GM03348 (cell line): ENCODE measurements at regions not wholly inside any gene's neighbourhood (a gene's known extent, or its start where the extent isn't known, plus 50 kb on each side); places are given as distances from the start of the nearest gene placed in this dataset.

ENCODE experiments used
- DNase-seq: peaks from one replicate; pipeline ENCODE4 v3.0.0; 2012; ENCODE audit warnings: low spot score

DNA sequence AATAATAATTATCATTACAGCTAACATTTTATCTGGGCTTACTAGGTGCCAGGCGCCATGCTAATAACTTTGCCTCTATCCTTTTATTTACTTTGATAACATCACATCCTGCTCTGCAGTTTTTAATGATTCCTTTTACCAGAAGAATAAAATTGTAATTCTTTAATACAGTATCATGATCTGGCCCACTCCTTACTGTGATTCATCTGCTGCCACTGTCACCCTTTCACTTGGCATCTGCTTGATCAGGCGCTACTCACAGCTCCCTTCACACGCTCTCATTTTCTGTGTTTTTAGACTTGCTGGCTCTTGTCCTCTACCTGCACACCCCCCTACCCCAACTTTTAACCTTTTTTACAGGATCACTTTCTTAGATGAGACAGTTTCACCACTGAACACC, 167.5 kb downstream of the NTMT2 start:
- no peak for DNase-seq

DNA sequence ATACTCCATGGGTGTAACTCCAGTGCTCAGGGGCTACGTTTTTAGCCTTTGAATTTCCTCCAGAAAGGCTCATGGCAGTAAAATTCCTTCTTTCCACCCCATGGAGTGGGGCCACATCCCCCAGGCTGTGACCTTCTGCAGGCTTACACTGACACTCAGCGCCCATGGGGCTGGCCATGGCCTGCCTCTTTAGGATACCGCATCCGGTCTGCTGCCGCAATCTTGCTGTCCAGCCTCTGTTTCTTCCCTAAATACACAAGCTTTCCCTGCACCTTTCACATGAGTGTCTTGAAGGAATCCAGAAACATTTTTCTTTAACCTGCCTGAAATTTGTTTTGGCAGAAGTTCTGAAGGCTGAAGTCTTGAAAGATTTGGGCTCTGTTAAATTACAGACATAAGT, 170.5 kb downstream of the NTMT2 start:
- no peak for DNase-seq

DNA sequence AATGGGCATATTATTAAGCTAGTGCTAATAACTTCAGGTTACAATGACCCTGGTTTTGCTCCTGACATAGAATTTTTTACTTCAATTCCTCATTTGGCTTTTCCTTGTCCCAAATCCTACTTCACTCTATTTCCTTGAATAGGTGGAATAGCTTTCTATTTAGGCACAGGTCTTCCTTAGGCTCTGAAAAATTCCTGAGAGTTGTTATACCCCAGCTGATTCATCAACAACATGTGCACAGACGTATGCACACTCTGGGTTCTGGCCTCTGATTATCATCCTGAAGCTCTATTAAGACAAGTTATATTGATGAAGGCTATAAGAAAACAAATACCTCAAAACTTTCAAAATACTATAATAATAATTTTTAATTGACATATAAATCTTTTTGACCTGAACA, 172.4 kb downstream of the NTMT2 start:
- no peak for DNase-seq

DNA sequence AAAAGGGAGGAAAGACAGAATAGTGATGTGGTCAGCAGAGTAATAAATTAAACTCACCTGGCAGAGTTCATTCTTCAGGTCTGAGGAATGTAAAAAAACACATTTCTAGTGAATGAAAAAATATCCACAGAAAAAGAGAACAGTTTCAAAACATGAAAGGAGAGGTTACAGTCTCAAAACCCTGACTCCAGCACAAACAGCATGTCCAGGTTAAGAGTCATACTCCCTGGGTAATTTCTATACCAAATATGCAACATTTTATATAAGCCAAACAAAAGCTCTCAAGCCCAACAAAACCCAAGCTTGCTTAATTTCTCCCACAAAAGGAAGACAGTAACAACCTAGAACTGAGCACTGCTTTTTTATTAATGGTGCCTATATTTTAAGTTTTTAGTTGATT, 173.0 kb downstream of the NTMT2 start:
- DNase-seq: peak; percentile 16

DNA sequence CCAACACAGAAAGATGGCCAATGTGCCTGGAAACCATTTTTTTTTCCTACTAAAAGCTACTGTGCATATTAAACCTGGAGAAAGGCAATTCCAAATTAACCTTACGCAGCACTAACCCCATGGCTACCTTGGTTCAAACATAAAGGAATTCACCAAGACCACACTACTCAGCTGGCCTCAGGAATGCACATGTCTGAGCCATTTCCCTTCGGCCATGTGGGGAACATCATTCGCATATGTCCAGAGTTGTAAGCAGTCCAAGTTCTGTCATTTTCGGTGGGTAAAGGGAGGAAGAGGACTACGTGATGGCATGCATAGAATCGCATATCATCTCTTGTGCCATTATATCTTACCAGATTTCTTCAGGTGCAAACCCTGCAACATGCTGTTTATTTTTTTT, 175.4 kb downstream of the NTMT2 start:
- no peak for DNase-seq

DNA sequence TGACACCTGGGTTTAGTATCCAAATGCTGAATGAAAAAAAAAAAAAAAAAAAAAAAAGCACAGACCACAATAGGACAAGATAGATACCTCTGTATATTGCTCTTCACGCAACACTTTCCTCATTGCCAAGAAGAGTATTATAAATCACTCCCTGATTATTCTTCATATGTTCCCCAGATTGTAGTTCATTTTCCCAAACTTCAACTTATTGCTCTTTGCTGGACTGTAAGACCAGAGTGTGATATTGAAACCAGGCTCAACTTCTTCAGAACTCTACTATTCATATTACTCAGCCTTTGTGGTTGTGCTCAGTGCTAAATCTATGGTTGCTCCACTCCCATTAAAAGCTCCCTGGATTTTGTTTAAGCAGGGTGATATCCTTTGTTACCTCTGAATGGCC, 180.4 kb downstream of the NTMT2 start:
- DNase-seq: no peak

DNA sequence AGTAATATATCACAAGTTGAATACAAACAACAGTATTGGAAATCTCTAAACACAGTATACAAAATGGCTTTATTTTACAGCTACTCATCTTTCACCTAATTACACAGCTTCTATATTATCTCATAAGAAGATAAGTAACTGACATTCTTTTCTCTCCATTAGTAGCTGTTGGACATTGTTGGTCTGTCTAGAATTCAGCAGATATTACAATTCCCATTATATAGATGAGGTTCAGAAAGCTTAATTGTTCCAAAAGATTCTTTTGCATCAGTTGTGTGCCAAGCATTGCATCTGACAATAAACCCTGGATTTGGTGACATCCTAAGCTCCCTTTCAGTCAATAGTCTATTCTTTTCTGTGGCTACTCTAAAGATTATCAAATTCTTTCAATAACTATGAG, 187.0 kb downstream of the NTMT2 start:
- no peak for DNase-seq

DNA sequence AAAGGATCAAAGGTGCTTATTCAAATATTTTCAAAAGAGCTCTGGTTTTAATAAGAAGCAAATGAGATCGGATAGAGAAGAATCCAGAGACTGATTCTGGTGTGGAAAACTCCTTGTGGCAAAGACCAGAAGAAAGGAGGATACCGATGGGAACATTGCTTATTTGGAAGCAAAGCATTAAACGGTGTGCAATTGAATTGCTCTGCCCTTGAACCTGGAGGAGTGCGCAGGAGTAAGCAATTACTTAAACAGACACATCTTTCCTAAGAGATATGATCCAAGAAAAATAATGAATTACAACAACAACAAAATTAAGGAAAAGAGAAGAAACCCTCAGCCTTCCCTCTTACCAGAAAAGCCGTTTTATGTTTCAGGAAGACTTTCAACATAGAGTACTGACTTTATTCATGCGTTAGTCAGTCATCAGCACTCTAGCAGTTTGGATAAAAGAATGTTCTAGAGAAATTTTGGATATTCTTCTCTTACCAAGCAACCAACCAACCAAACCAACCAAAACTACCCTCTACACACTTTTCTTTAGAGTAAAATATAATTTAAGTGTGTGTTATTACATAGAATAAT, 191.7 kb downstream of the NTMT2 start:
- no peak for DNase-seq

DNA sequence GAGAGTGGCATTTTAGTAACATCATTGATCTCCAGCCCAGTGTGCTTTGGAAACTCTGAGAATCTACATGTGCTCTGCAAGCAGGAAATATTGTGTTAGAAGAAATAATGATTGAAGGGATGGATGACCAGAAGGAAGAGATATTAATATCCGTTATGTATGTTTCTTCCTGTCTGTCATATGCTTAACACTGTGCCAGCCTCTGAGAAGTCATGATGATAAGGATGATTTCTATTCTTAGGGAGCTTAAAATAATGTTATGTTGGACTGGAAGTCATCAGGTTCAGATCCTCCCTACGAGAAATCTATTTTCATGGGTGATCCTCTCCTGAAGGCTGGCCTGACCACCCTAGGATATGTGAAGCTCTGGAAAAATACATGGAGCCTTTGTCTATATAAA, 192.4 kb upstream of the GORAB start:
- DNase-seq: no peak

DNA sequence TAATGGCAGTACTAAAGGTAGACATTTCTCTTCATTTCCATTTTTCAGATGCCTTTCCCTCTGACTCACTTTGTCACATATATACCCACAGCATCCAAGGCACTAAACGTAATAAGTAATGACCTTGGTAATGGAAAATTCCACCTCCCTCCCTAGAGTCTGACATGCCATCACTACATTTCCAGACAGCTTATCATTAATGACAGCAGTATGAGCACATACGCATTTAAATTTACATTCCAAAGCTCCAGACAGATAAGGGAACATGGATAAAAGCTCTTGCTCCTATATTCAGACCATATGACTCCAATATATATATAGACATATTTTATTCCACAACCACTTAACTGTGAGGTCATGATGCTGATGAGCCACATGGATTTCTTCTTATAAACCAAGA, 191.7 kb upstream of the GORAB start:
- no peak for DNase-seq

DNA sequence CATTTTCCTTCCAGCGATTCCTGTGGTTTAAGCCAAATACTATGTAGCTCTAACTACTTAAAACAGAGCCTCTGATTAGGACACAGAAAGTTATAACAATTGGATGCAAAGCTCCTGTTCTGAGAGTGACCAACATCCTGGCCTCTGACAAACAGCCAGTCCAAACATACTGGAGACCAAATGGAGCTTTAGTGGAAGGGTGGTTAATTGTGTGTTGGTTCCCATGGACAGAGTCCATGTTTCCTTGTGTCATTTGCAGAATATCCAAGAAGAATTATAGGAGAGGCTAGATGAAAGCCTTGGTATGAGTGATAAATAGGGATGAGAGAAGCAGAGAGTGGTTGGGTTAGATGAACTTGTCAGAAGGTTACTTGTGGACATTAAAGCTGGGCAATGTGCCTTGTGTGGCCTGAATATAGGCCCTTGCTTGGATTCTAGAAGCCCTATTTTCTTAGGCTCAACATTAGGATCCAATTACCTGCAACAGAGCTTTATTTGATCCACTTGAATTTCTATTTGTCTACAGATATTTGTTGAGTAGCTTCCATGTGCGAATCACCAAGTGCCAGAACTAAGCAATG, 180.5 kb upstream of the GORAB start:
- no peak for DNase-seq

DNA sequence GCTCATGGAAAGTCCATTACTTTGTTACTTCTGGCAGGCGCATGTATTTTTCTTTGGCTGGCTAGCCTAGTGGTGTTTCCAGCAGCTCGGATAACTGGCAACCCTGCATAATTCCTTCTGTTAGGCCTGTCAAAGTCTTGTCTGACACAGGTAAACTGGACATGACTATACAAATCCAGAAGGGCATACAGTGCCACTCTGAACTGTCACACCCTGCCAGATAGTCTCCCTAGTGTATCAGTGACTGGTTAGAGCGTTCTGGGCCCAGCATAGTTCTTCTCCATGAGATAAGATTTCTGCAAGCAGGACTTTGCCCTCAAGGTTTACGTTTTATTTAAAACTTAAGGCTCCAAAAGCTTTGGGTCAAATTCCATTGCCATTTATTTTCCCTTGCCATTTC, 177.7 kb upstream of the GORAB start:
- DNase-seq: no peak

DNA sequence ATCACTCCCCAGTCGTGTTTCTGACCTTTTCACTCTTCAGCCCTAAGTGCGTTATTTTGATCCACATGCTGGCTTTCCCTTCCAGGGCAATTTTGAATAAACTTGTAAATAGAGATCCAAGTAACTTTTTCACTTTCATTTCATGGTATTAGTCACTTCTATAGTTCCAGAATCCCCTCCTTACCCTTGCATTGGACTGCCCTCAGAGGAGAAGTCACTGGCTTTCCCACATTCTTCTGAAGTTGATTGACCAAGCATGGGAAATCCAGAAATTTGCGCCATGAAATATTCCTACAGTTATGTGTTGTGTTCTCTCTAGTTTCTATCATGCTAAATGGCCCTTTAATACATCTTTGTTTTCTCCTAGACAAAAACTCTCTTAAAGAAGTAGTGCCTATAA, 177.3 kb upstream of the GORAB start:
- no peak for DNase-seq

DNA sequence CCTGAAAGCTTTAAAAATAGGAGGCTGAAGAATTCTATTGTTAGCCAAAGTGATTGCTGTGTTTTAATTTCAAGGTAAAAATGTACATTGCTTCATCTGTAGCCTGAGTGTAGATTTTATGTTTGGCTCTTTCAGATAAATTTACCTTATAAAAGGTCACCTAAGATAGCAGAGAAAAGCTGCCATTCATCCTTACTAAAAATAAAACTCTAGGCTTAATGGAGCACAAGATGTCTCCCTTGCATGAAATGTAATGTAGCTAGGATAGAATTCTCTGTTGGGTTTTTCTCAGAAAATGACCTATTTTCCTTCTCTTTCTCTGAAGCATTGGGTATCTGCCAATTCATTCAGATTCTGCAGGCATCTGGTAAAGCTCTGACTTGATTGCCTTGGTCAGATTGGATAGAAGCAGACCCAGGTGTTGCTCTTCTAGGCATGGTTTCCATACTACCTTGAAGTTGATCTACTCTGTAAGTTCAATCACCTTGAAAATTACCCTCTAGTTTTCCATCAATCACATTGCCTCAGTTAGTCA, 176.6 kb upstream of the GORAB start:
- no peak for DNase-seq

DNA sequence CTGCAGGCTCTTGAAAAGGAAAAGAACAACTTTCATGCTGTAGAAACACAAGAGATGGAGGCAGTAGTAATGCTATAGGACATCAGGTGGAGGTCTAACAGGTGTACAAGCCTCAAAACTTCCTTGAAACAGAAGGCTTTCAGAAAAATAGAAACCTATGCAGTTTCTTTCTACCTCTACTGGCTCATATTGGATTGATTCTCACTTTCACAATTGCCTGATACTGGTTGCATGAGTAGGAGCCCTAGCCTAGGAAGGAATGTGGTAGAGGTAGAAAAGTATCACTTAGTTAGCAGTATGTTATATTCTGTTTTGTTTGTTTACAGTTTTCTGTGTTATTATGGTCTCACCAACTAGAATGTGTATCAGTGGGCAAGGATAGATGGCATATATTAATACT, 175.4 kb upstream of the GORAB start:
- DNase-seq: no peak

DNA sequence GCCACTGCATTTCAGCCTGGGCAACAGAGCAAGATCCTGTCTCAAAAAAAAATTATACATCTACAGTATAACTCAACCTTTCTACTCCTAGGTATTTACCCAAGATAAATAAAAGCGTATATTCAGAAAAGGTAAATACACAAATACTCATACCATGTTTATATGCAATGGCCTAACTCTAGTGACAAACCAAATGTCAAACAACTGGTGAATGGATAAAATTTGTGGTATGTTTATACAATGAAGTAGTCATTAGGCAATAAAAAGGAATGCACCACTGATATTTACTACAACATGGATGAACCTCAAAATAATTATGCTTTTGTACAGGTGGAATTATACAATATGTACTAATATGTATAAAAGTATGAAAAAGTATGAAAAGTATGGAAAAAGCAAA, 174.2 kb upstream of the GORAB start:
- no peak for DNase-seq

DNA sequence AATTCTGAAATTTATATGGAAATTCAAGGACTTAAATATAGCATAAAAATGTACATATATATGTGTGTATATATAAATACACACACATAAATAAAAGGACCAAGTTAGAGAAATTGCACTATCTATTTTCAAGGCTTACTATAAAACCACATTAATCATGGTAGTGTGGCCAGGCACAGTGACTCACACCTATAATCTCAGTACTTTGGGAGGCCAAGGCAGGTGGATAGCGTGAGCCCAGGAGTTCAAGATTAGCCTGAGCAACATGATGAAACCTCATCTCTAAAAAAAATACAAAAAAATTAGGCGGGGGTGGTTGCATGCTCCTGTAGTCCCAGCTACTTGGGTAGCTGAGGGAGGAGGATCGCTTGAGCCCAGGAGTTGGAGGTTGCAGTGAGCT, 171.4 kb upstream of the GORAB start:
- DNase-seq: no peak

DNA sequence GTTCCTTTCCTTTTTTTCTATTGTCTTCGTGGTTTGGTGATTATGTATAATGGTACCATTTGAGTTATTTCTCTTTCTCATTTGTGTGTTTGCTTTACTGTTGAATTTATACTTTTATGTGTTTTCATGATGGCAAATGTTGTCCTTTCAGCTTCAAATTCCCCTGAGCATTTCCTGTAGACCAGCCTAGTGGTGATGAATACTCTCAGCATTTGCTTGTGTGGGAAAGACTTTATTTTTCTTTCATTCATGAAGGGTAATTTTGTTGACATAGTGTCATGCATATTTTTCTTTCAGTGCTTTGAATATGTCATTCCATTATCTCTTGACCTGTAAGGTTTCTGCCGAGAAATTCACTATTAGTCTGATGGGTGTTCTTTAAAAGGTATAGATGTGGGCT, 166.6 kb upstream of the GORAB start:
- DNase-seq: no peak

DNA sequence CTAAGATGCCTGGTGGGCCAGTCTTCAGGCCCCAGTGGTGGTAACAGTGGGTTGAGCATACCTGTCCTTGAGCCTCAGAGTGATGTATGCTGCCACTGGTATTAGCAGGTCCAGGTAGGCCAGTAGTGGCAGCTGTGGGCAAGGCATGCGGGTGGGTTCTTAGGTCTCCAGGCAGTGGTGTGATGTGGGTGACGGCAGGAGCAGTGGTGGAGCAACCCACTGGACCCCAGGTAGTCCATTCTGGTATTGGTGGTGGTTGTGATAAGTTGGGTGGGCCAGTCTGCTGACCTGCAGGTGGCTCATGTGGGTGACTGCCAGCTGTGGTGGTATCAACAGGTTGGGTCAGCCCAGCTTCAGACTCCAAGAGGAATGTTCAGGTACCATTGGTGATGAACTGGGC, 165.0 kb upstream of the GORAB start:
- no peak for DNase-seq

DNA sequence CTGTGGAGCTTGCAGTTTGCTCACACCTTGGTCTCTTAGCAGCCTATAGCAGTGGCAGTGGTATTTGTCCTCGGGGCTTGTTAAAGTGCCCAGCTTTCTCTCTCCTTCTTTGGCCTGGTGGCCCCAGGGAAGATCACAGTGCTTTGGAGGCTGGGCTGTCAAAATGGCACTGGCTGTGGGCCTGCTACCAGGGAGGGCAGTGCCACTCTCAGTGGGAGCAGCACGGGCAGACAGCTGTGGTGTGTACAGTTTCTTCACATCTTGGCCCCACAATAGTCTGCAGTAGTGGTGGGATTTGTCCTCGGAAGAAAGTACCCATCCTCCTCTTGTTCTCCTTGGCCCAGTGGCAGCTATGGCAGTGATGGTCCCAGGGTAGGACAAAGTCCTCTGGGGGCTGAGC, 164.4 kb upstream of the GORAB start:
- DNase-seq: no peak

DNA sequence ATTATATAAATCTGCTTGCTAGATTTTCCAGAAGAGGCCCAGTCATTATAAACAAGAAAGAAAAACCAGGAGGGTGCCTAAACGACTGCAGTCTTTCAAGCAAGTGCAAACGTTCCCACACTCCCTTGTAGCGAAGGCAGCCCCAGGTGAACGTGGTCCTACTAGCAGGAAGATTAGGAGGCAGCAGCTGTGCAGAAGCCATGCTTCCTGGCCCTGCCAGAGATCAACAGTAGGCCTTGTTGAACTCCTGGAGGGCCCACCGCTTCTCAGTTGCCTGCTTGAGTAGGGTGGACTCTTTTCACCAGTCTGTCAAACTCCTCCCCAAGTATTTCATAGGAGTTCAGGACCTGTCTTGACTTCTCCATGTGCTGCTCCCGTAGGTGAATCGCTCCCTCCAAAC, 163.0 kb upstream of the GORAB start:
- DNase-seq: no peak

DNA sequence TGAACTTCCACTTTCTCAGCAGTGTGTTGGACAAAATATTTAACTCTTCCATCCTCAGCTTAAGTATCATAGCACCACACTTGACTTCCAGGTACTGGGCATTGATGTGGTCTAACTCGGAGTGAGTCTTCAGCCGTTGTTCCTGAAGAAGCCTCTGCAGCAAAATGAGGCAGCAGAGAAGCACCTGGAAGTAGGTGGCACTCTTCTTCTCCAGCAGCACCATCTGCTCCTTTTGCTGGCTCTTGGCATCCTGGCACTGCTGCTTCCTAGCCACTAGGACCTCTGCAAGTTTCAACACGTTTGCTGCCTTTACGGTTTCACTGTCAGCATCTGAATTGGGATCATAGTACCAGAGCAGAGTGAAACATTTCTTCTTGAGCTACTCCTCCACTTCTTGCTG, 162.5 kb upstream of the GORAB start:
- DNase-seq: no peak

DNA sequence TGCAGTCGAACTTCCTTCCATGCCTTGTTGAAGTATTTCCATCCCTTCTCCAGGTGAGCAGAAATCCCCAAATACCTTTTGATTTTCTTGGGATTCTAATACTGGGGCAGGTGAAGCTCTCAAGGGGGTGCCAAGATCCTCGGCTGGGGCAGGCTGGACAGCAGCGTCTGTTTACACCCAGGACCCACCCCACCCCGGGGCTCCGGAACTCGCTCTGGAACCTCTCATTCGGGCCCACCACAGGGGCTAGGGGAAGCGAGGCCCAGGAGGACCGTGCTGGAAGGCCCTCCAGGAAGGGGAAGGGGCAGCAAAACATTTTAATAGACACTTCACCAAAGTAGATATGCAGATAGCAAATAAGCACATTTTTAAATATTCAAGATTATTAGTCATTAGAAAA, 161.9 kb upstream of the GORAB start:
- DNase-seq: no peak

DNA sequence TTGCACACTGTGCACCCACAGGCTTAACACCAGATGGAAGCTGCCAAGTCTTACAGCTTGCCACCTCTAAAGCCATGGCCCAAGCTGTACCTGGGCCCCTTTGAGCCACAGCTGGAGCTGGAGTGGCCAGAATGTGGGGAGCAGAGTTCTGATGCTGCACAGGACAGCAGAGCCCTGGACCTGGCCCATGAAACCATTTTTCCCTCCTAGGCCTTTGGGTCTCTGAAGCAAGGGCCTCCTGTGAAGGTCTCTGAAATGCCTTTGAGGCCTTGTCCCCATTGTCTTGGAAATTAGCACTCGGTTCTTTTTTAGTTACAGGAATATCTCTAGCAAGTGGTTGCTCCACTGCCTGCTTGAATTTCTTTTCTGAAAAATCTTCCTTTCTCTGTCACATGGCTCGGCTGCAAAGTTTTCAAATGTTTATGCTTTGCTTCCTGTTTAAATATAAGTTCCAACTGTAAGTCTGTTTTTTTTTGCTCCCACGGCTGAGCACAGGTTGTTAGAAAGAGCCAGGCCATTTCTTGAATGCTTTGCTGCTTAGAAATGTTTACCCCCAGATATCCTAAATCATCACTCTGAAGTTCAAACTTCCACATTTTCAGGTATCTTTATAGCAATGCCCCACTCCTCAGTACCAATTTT, 156.8 kb upstream of the GORAB start:
- DNase-seq: no peak
